ENCODE measurements at regions not wholly inside any gene's neighbourhood (a gene's known extent, or its start where the extent isn't known, plus 50 kb on each side); places are given as distances from the start of the nearest gene placed in this dataset.
"Not testable (repeated sequence)": the region's sequence is repeated elsewhere in the genome, so short reads cannot be mapped to it uniquely, and the experiment has no call there.

GRCh38 chr4:151522866-151523519, 114.0 kb downstream of the FHIP1A start:
- DNase-seq, result no peak

- no peak for DNase-seq
Measured at GRCh38 chr4:151524610-151525009, 115.6 kb downstream of the FHIP1A start.

GRCh38 chr4:151526489-151526888, 117.5 kb downstream of the FHIP1A start:
- not testable (repeated sequence) for DNase-seq

- DNase-seq, result no peak
Measured at GRCh38 chr4:151527699-151528098, 118.7 kb downstream of the FHIP1A start.

GRCh38 chr4:151529187-151529586, 120.2 kb downstream of the FHIP1A start:
- no peak for DNase-seq

- DNase-seq, result no peak
Measured at GRCh38 chr4:151530230-151530629, 121.3 kb downstream of the FHIP1A start.

GRCh38 chr4:151530783-151531182, 121.8 kb downstream of the FHIP1A start:
- no peak for DNase-seq

GRCh38 chr4:151532001-151532708, 123.2 kb downstream of the FHIP1A start:
- no peak for DNase-seq

- DNase-seq, result no peak
Measured at GRCh38 chr4:151534195-151534594, 125.2 kb downstream of the FHIP1A start.

GRCh38 chr4:151535366-151535765, 126.4 kb downstream of the FHIP1A start:
- DNase-seq, result no peak

- peak; percentile 43 for DNase-seq
Measured at GRCh38 chr4:151537687-151538086, 128.7 kb downstream of the FHIP1A start.

- DNase-seq, result no peak
Measured at GRCh38 chr4:151538963-151539362, 130.0 kb downstream of the FHIP1A start.

GRCh38 chr4:151540728-151541388, 131.9 kb downstream of the FHIP1A start:
- DNase-seq, result peak; percentile 82

- DNase-seq, result peak; percentile 57
Measured at GRCh38 chr4:151541389-151542071, 132.6 kb downstream of the FHIP1A start.

- DNase-seq, result no peak
Measured at GRCh38 chr4:151548708-151549107, 139.7 kb downstream of the FHIP1A start.

- DNase-seq, result not testable (repeated sequence)
Measured at GRCh38 chr4:151549378-151549777, 140.4 kb downstream of the FHIP1A start.

GRCh38 chr4:151553874-151554273, 144.9 kb downstream of the FHIP1A start:
- no peak for DNase-seq

- DNase-seq, result no peak
Measured at GRCh38 chr4:151555151-151555945, 146.4 kb downstream of the FHIP1A start.

- no peak for DNase-seq
Measured at GRCh38 chr4:151558496-151559113, 149.6 kb downstream of the FHIP1A start.

GRCh38 chr4:151559595-151559994, 150.6 kb downstream of the FHIP1A start:
- DNase-seq, result no peak

- peak; percentile 11 for DNase-seq
Measured at GRCh38 chr4:151561551-151562256, 152.7 kb downstream of the FHIP1A start.

All from fibroblast of upper back skin (primary cell).